ENCODE measurements at regions not wholly inside any gene's neighbourhood (a gene's known extent, or its start where the extent isn't known, plus 50 kb on each side); places are given as distances from the start of the nearest gene placed in this dataset.

DNA sequence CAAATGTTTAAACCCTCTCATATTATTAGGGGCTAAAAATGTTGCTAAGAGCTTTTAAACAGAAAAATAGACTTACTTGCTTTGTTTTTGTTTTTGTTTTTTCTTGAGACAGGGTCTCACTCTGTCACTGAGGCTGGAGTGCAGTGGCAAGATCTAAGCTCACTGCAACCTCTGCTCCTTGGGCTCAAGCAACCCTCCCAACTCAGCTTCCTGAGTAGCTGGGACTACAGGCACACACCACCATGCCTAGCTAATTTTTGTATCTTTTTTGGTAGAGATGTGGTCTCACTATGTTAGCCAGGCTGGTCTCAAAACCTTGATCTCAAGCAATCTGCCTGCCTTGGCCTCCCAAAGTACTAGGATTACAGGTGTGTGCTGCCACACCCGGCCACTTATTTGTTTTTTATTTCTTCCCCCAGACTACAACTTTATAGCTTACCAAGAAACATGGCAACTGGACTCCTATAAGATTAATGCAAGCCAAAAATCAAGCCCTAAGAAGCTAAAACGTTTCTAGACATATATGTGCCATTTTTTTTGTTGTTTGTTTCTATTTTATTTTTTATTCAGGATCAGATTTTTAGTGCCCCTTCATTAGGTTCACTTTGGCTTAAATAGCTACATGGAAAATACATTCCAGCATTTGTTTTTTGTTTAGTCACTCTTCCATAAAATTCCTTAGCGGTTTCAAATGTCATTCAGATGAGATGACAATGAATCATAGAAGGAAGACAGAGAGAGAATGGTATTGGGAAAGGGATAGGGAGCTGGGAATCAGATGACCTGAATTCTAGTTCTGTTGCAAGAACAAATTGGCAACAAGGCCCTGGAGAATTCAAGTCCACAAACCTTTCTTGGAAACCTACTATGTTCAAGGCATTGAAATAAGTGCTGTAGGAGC is 163.4 kb upstream of the MKLN1 start:
- H3K36me3 ChIP-seq (replicated peaks; ENCODE audit: insufficient read depth, low read length): no peaks in the 10 kb centered on the region
- H3K27me3 ChIP-seq (replicated peaks; ENCODE audit: insufficient read depth, low read length): no peaks in the 10 kb centered on the region
- no peak overlapping the region for H3K4me3 ChIP-seq (ENCODE audit: low read length)
- H3K4me2 ChIP-seq (ENCODE audit: low read depth, low read length): no peak overlapping the region
- no peak overlapping the region for H3K9ac ChIP-seq (ENCODE audit: low read length)
- H2AFZ ChIP-seq (ENCODE audit: low read length): no peak overlapping the region
- H3K9me2 ChIP-seq (replicated peaks; ENCODE audit: insufficient read depth, low read length): no peaks in the 10 kb centered on the region
- TF ChIP-seq EZH2 (optimal IDR thresholded peaks at IDR 0.05; ENCODE audit: low read depth, low read length) (no peak), EZH2phosphoT487 (IDR thresholded peaks at IDR 0.05; ENCODE audit: low read length) (no peak)
- TF ChIP-seq, protein P1, sequence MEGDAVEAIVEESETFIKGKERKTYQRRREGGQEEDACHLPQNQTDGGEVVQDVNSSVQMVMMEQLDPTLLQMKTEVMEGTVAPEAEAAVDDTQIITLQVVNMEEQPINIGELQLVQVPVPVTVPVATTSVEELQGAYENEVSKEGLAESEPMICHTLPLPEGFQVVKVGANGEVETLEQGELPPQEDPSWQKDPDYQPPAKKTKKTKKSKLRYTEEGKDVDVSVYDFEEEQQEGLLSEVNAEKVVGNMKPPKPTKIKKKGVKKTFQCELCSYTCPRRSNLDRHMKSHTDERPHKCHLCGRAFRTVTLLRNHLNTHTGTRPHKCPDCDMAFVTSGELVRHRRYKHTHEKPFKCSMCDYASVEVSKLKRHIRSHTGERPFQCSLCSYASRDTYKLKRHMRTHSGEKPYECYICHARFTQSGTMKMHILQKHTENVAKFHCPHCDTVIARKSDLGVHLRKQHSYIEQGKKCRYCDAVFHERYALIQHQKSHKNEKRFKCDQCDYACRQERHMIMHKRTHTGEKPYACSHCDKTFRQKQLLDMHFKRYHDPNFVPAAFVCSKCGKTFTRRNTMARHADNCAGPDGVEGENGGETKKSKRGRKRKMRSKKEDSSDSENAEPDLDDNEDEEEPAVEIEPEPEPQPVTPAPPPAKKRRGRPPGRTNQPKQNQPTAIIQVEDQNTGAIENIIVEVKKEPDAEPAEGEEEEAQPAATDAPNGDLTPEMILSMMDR (IDR thresholded peaks at IDR 0.05; ENCODE audit: low read length): no peak
- no peak for DNase-seq
- no peaks in the 10 kb centered on the region for H3K9me3 ChIP-seq (replicated peaks; ENCODE audit: insufficient read depth, low read length)
- no peaks in the 10 kb centered on the region for H3K79me2 ChIP-seq (ENCODE audit: low read length)
- H3F3A ChIP-seq (ENCODE audit: insufficient read depth, low read length): no peaks in the 10 kb centered on the region
- no peak overlapping the region for H3K27ac ChIP-seq (ENCODE audit: low read length)
- H3K4me1 ChIP-seq (ENCODE audit: low read length): no peaks in the 10 kb centered on the region
- H4K20me1 ChIP-seq (ENCODE audit: insufficient read depth, low read length): no peaks in the 10 kb centered on the region

DNA sequence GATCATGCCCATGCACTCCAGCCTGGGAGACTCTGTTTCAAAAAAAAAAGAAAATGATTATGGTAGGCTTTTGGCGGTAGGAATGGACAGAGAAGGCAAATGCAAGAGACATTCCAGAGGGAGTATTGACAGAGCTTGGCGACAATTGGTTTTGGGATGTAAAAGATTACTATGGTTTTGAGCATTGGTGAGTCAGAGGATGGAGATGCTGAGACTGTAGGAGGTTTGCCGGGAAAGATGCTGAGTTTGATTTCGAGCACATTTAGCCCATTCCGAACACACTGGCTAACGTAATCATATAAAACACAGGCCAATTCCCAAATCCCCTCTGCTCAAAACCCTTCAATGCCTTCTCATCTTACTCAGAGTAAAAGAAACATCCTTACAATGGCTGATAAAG is 161.6 kb upstream of the MKLN1 start:
- Histone ChIP-seq H3K27me3 (replicated peaks; ENCODE audit: insufficient read depth, low read length) (no peaks in the 10 kb centered on the region), H3K9ac (ENCODE audit: low read length) (no peak overlapping the region), H3K27ac (ENCODE audit: low read length) (no peak overlapping the region), H3K79me2 (ENCODE audit: low read length) (no peaks in the 10 kb centered on the region), H3K9me3 (replicated peaks; ENCODE audit: insufficient read depth, low read length) (no peaks in the 10 kb centered on the region), H3K4me3 (ENCODE audit: low read length) (no peak overlapping the region), H3F3A (ENCODE audit: insufficient read depth, low read length) (no peaks in the 10 kb centered on the region), H3K4me1 (ENCODE audit: low read length) (no peaks in the 10 kb centered on the region), H2AFZ (ENCODE audit: low read length) (no peak overlapping the region), H3K9me2 (replicated peaks; ENCODE audit: insufficient read depth, low read length) (no peaks in the 10 kb centered on the region), H3K4me2 (ENCODE audit: low read depth, low read length) (no peak overlapping the region), H4K20me1 (ENCODE audit: insufficient read depth, low read length) (no peaks in the 10 kb centered on the region), H3K36me3 (replicated peaks; ENCODE audit: insufficient read depth, low read length) (no peaks in the 10 kb centered on the region)
- TF ChIP-seq EZH2phosphoT487 (IDR thresholded peaks at IDR 0.05; ENCODE audit: low read length) (no peak), EZH2 (optimal IDR thresholded peaks at IDR 0.05; ENCODE audit: low read depth, low read length) (no peak)
- TF ChIP-seq, protein P1 (IDR thresholded peaks at IDR 0.05; ENCODE audit: low read length): no peak
- DNase-seq: no peak

DNA sequence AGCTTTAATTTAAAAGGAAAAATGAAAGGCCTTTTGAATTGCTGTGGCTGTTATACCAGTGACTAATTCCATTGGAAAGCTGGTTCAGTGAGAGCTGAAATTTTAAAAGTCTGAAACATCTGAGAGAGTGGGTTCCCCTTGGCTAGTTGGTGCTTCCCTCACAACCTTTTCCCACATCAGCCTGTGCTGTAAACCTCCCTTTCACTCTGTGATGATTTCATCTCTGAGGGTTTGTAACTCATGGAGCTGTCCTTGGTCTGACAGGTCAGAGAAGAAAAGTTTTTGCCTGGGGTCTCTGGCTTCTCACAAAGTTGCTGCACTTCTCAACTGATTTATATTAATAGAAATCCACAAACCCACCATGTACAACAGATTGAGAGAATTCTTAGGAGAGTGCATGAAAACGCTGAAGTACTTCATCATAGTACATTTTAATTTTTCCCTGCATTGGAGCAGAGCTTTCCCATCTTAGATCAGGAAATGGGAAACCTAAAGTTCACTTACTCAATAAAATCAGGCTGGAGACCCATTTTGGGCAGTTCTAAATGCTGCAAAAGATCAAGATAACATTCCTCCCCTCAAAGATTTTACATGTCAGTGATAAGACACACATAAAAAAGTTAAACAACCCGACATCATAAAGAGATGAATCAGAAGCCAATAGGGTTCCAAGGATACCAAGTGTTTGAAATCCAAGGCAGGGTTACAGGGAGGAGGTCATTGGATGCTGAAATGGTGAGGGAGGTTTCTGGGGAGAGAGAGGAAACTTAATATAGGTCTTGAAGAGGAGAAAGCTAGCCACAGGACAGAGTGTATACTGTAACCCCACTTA is 157.0 kb upstream of the MKLN1 start:
- no peaks in the 10 kb centered on the region for H3K4me1 ChIP-seq (ENCODE audit: low read length)
- no peaks in the 10 kb centered on the region for H4K20me1 ChIP-seq (ENCODE audit: insufficient read depth, low read length)
- H2AFZ ChIP-seq (ENCODE audit: low read length): no peak overlapping the region
- no peak overlapping the region for H3K4me2 ChIP-seq (ENCODE audit: low read depth, low read length)
- H3K27me3 ChIP-seq (replicated peaks; ENCODE audit: insufficient read depth, low read length): no peaks in the 10 kb centered on the region
- no peaks in the 10 kb centered on the region for H3F3A ChIP-seq (ENCODE audit: insufficient read depth, low read length)
- H3K9me3 ChIP-seq (replicated peaks; ENCODE audit: insufficient read depth, low read length): no peaks in the 10 kb centered on the region
- TF ChIP-seq EZH2phosphoT487 (IDR thresholded peaks at IDR 0.05; ENCODE audit: low read length) (no peak), EZH2 (optimal IDR thresholded peaks at IDR 0.05; ENCODE audit: low read depth, low read length) (no peak)
- TF ChIP-seq, protein P1 (IDR thresholded peaks at IDR 0.05; ENCODE audit: low read length): no peak
- DNase-seq: no peak
- no peaks in the 10 kb centered on the region for H3K36me3 ChIP-seq (replicated peaks; ENCODE audit: insufficient read depth, low read length)
- H3K9ac ChIP-seq (ENCODE audit: low read length): no peak overlapping the region
- no peaks in the 10 kb centered on the region for H3K79me2 ChIP-seq (ENCODE audit: low read length)
- H3K9me2 ChIP-seq (replicated peaks; ENCODE audit: insufficient read depth, low read length): no peaks in the 10 kb centered on the region
- no peak overlapping the region for H3K27ac ChIP-seq (ENCODE audit: low read length)
- H3K4me3 ChIP-seq (ENCODE audit: low read length): no peak overlapping the region
